Caki2 (cell line): ENCODE measurements at regions not wholly inside any gene's neighbourhood (a gene's known extent, or its start where the extent isn't known, plus 50 kb on each side); places are given as distances from the start of the nearest gene placed in this dataset.

Source experiments
- DNase-seq: peaks from one replicate; pipeline ENCODE4 v3.0.0-alpha.2; 2015; ENCODE audit warnings: low read depth
- in situ Hi-C: cut with HindIII; loops from 2 replicates; pipeline ENCODE4 v1.10.0; 2016; ENCODE audit warnings: low sequenced_read_pairs, low pct_unique_long_range_greater_than_20kb, mixed read lengths

DNA sequence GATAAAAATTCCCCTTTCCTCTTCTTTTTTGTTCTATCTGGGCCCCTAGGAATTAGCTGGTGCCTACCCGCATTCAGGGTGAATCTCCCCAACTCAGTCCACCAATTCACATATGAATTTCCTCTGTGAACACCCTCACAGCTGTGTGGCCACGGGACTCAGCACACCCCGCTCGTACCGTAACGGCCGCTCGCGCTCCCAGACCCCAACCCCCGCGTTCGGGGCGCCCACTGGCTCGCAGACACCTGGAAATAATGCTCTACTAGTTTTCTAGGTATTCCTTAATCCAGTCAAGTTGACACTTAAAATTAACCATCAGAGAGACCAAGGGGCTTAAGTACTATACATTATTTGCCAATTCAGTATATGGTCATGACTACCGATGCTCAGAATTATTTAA, 1702.1 kb upstream of the PCDH20 start:
- in situ Hi-C loops = no loop called here

DNA sequence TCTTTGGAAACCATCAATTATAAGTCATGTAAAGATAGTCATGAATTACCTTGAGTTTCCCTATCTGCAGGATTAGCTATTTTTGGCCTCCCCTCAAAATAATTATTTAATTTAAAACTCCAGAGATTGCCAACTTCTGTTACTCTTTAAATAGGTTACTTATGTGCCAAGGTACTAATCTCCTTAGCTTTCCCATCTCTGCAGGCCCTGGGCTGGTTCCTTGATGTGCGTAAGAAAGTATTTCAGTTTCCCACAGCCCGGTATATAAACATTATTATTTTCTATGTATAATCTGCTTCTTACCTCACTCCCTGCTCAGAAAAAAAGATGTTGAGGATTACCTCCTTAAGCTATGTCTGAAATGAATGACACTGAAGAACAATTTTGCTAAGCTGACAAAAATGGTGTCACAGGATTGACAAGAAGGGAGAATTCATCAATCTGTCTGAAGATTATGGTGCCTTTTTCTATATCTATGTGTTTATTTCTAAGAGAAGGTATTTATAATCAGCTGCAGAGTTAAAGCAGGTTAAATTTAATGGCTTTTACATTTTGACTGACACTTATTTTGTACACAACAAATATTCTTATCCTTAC, 1697.2 kb upstream of the PCDH20 start:
- no peak for DNase-seq
- in situ Hi-C loops = no loop called here

More for the DNA sequence above, 1702.1 kb upstream of the PCDH20 start:
- no peak for DNase-seq

DNA sequence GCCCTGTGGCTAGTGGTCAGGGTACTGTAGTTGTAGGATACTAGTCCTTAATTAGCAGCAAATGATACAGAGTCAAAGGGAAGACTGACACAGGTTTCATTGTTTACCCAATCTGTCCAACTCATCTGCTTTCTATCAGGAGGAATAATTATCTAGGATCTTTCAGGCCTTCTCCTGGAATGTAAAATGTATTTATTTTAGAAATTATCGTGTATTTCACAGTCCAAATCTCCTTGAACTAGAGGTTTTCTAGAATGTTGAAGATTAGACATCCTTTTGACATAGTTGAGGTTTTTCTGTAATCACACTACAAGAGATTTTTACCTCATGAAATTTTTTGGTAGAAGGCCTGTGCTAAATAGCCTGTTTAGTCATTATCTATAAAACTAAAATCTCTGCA, 1694.8 kb upstream of the PCDH20 start:
- in situ Hi-C loops = no loop called here
- DNase-seq = no peak

DNA sequence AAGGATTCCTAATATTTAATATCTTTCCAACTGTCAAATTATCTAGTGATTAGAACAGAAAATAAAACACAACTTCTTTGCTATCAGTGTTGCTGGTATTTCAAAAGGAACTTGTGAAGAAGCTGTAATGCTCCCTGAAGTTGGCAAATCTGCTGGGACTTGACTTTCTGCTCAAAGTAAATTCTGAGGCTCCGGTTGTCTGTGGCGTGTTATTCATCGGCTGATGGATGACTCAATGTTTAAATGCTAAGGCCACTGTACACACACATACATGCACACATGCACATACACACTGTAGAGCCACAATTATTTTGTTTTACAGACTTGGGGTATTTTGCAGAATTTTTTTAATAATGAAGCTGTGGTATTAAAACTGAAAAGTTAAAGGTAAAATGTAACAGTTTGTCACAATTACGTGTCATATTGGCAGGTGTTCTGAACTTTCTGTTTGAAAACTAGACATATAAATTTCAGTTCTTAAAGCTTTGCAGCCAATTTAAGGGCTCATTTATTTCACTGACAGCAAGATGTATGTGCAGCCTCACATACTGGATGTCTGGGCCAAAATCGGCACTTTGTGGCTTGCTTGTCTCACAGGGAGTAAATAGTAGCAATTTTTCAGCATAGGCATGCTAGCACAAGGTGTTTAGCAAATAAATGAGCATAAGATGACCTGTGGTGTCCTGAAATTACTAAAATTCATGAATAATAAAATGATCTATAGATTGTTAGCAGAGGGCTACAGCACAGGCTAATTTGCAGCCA, 1691.7 kb upstream of the PCDH20 start:
- in situ Hi-C loops = no loop called here
- no peak for DNase-seq

DNA sequence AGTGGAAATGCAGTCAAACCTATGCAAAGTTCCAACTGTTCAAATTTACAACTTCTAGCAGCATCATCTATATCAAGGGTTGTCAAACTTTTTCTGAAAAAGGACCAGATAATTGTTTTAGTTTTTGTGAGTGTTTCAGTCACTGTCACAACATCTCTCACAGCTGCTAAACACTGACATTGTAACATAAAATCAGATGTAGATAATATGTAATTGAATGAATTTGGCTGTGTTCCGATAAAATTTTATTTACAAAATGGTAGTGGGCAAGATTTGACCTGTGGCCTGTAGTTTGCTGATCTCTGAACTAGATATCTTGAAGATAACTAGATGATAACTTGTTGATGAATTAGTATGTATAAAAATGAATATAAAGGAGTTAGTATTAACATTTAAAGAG, 1679.1 kb upstream of the PCDH20 start:
- in situ Hi-C loops = no loop called here
- DNase-seq = no peak

DNA sequence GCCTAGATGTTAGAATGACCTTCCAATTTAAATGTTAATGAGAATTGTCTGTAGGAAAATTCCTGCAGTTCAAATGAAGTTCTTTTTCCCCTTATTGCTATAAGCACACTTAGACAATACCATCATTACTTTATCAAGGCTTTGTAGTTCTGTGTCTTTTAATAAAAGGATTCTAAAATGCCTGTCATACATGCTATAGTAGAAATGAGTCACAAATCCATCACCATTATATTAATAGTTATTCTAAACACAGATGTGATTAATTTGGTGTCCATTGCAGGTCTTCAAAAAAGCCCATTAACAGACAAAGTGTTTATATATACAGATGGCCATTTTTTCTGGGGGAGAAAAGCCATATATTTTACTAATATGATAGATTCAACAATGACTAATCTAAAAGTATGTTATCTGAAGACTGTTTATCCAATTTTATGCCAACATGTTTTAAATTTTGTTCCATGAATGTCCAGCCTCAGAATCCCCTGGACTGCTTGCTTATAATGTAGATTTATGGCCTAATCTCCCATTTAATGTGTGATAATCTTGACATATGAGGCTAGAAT, 1678.3 kb upstream of the PCDH20 start:
- no peak for DNase-seq
- in situ Hi-C loops = no loop called here

DNA sequence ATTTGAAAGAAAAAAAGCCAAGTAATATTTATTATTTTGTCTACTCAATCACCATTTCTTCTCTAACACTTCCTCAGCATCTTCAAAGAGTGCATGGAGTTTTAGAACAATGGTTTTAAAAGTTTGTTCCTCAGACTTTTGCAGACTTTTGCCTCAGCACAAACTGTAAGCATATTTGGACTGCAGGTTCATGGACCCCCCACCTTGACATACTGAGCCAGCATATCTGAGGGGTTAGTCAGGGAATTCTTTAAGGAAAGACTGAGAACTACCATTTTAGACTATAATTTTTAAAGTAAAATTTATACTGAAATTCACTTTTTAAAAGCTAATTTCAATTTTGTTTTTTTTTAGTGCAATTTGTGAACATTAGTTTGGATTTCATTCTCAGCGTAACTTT, 1676.8 kb upstream of the PCDH20 start:
- in situ Hi-C loops = no loop called here
- no peak for DNase-seq

DNA sequence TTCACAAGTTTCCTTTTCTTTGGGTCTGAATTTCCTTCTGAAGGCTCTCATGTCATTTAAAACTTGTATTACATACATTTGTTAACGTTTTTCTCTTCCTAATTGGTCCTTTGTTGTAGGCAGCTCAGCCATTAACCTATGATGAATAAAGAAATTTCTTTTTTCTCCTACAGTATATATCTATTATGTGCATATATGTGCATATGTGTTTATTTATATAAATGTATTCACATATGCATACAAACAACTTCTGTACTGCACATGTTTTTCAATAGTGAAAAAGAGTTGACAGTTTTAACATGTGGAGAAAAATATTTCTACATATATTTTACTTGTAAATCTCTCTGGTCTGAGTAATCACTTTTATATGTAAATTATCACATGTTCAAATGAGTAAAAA, 1674.9 kb upstream of the PCDH20 start:
- no peak for DNase-seq
- in situ Hi-C loops = no loop called here

DNA sequence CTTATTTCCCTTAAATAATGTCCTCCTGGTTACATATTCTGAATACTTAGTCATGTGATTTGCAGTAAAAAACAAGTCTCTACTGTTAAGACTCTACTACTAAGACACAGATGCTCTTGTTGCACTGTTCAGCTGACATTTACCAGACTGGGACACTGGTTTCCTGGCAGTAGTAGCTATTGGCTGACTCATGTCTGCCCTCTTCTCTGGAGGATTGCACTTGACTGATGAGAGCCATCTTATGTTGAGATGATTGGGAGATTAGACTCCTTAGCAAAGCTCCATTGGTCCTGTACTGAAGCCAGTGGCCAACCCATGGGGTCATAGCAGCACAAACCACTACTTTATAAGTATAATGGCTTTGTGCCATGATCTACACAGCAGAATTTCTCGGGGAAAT, 1672.6 kb upstream of the PCDH20 start:
- DNase-seq = no peak
- in situ Hi-C loops = no loop called here

DNA sequence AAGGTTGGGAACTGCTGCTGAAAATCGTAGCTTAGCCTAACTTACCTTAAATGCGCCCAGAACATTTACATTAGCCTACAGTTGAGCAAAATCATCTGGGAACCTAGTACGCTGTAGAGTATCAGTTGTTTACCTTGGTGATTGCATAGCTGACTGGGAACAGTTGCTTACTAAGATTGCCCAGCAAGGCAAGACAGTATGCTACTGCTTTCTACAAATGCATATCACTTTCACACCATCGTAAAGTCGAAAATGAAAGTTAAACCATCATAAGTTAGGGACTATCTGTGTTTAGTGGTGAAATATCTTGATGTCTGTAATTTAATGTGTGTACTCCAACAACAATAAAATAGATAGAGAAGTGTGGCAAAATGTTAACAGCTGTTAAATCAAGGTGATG, 1670.6 kb upstream of the PCDH20 start:
- in situ Hi-C loops = no loop called here

DNA sequence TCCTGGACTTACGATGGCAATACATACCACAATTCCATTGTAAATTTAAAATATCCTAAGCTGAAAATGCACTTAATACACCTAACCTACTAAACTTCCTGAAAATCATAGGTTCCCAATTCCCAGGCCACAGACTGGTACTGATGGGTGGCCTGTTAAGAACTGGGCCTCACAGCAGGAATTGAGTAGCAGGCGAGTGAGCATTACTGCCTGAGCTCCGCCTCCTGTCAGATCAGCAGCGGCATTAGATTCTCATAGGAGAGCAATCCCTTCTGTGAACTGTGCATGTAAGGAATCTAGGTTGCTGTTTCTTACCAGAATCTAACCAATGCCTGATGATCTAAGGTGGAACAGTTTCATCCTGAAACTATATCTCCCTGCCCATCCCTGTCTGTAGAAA, 1670.2 kb upstream of the PCDH20 start:
- in situ Hi-C loops = no loop called here
- DNase-seq = no peak

More for the DNA sequence above, 1670.6 kb upstream of the PCDH20 start:
- no peak for DNase-seq

DNA sequence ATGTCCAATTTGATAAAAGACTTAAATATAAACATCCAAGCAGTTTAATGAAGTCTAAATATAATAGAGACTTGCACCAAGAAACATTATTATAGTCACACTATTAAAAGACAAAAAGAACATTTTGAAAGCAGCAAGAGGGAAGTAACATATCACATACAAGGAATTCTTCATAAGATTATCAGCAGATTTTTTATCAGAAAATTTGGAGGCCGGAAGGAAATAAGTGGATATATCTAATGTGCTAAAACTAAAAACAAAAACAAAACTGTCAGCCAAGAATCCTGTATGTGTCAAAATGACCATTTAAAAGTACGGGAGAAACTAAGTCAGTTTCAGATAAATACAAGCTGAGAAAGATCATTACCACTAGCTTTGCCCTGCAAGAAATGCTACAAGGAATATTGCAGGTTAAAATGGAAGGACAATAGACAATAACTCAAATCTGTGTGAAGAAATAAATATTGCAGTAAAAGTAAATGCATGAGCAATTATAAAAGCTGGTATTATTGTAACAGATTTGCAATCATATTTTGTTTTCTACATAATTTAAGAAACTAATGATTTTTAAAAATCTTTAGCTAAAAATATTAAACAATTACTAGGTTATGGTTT, 1665.9 kb upstream of the PCDH20 start:
- DNase-seq = no peak
- in situ Hi-C loops = no loop called here

DNA sequence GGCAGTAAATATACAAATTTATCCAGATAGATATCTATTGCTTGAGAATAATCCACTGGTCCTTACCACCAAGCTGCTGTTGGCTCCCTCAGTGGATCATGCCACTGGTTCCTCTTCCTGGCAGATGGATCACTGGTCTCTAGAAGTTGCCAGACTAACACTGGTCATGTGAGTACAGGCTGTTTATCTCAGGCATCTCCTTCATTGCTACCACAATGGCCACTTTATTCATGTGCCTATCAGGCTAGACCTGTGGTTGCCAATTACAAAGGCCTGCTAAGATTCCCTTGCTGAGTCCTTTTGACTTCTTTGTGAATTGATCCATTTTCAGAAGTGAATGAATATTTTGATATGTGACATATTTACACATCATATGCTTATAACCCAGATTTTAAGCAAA, 1659.5 kb upstream of the PCDH20 start:
- in situ Hi-C loops = no loop called here
- no peak for DNase-seq

DNA sequence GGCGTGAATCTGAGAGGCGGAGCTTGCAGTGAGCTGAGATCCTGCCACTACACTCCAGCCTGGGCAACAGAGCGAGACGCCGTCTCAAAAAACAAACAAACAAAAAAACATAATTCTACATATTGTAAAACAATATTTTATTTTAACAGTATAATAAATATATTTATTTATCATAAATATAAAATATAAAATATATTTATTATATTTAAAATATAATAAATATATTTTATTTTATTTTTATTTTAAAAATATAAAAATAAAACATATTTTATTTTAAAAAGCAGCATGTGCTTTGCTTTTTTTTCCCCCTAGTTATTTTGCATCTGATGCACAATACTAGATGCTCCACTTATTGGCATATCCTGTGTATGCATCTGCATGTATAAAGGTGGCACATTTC, 1634.6 kb upstream of the PCDH20 start:
- DNase-seq = no peak
- in situ Hi-C loops = no loop called here

DNA sequence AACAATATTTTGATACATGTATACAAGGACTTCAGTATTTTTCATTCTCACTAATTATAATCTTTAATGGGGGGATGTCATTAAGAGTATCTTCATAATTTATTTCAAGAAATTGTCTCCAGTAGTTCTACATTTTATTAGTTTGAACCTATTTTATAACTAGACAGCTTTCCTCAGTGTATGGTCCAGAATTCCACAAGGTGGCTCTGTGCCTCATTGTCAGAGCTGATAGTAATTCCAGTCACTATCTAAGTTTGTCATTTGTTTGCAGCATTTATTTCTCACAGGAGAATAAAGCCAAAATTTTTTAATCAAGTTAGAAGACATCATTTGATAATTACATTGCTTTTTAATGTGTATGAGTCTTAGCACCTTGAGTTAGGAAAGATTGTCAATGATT, 1633.0 kb upstream of the PCDH20 start:
- no peak for DNase-seq
- in situ Hi-C loops = no loop called here

DNA sequence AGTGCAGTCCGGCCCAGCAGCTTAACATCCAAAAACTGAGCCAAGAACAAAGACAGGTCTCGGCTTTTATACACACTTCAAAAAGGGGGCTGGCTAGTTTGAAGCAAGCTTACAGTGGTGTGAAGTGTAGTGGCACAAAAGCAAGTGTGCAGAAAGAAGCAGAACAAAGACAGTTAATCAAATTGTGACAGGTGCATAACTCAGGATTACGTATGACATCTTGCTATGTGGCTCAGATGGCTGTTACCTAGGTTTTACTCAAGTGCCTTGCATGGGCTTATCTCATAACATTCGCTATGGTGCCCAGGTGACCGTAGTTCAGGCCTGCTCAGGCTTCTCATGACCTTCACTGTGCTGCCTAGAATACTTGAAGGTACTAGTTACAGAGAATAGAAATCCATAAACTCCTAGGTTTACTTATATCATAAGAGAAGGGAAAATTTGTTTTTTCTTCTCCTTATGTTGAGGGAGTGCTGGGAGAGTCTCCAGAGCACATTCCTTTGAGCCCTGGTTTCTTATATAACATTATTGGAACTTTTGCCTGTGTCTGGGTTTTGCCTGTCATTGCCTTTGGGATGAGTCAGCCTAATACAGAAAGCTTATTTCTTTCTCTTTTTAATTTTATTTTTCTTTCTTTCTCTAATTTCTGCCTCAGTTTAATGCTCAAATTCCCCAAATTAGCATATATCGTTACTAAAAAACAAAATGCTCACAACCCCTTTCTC, 1629.1 kb upstream of the PCDH20 start:
- no peak for DNase-seq
- in situ Hi-C loops = no loop called here

DNA sequence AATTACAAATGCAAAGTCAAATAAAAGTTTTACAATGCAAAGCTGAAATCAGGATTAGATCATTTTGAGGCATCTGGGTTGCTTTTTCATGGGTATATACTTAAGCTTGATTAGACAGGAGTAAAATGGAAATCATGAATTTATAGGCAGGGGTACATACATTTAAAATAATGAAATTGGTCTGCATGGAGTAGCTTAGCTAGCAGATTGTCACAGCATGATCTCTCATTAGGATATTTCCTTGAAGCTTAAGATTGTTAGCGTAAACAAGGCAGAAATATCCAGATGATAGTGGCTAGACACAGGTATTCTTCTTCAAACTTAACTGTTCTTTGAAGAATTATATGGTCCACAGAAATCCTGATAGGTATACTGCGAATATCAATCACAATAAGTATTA, 1627.0 kb upstream of the PCDH20 start:
- no peak for DNase-seq
- in situ Hi-C loops = no loop called here

DNA sequence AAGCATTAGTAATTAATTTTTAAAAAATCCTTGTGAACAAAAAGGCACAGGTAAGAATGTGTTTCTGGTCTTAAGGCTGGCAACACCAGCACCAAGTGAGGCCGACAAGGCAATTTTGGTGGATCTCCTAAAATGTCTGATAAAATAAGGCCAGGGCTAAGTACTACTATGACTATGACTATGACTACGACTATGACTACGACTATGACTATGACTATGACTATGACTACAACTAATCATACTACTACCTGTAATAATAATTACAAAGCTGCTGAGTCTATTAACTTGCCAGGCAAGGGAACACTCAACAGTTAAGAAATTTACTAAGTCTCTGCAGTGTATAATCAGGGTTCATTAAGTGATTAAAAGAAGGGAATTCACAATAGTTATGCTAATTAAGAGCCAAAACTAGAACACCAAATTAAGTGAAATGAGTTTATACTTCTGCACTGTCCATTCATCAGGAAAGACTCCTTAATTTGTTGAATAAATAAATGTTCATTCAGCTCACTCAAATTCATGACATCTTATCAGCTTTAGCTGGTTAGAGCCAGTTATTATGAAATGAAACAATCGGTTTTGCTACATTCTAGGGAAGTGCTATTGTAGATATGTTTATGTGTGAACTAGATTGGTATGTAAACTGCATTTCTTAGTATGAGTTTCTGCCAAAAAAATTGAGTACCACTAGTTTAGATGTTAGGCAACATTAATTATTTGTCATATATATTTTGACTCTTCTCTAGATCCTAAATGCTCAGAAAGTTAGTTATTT, 1626.2 kb upstream of the PCDH20 start:
- in situ Hi-C loops = no loop called here

More for the DNA sequence above, 1626.2 kb upstream of the PCDH20 start:
- no peak for DNase-seq
